ENCODE measurements at regions not wholly inside any gene's neighbourhood (a gene's known extent, or its start where the extent isn't known, plus 50 kb on each side); places are given as distances from the start of the nearest gene placed in this dataset.

DNA sequence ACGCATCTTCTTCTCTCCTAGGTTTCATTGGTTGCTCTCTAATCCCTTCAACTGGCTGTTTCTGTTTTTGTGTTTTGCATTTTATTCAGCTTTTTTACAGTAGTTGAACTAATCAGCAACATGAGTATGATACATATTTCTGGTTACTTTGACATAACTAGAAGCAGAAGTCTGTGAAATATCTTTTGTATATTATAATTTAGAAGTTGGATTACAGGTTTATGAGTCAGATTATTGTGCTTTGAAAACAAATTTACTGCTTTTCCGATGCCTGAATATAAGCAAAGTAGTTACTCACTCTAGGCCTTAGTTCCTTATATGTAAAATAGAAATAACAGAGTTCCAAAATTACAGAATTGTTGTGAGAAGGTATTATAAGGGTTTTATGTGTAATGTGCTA, 96.2 kb upstream of the MEOX2 start:
- TF ChIP-seq EZH2phosphoT487 (IDR thresholded peaks at IDR 0.05; ENCODE audit: unreplicated experiment) (no peak), REST (IDR thresholded peaks at IDR 0.05; ENCODE audit: unreplicated experiment) (no peak), EZH2 (IDR thresholded peaks at IDR 0.05; ENCODE audit: low read depth, unreplicated experiment) (no peak), POLR2AphosphoS5 (IDR thresholded peaks at IDR 0.05; ENCODE audit: low read depth) (no peak)
- TF ChIP-seq, protein P1, sequence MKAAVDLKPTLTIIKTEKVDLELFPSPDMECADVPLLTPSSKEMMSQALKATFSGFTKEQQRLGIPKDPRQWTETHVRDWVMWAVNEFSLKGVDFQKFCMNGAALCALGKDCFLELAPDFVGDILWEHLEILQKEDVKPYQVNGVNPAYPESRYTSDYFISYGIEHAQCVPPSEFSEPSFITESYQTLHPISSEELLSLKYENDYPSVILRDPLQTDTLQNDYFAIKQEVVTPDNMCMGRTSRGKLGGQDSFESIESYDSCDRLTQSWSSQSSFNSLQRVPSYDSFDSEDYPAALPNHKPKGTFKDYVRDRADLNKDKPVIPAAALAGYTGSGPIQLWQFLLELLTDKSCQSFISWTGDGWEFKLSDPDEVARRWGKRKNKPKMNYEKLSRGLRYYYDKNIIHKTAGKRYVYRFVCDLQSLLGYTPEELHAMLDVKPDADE (IDR thresholded peaks at IDR 0.05) = no peak

Data from GM23338 (cell line).